A673 (cell line): ENCODE measurements at regions not wholly inside any gene's neighbourhood (a gene's known extent, or its start where the extent isn't known, plus 50 kb on each side); places are given as distances from the start of the nearest gene placed in this dataset.
A peak's percentile ranks its signal among the peaks of the same experiment; 100 is the strongest.

Experiments used
- BruUV-seq: library from RNA; stranded (reverse); fragments of 400-500 nt; replicated peaks from 2 replicates; lab custom pipeline; 2021; lab: Mats Ljungman, UMichigan
- CTCF ChIA-PET: fragments of 300-600 bp; sonication (Branson Sonifier 250); formaldehyde crosslinking; loops from one replicate; lab custom pipeline; 2022; ENCODE audit warnings: antibody characterized with exemption; lab: Charles Lee
- POLR2A ChIA-PET: fragments of 300-600 bp; sonication (Branson Sonifier 250); formaldehyde crosslinking; loops from one replicate; lab custom pipeline; 2022; ENCODE audit warnings: antibody characterized with exemption; ENCODE audit not compliant: low non-redundant PET; lab: Charles Lee
- DNase-seq: peaks from one replicate; pipeline ENCODE4 v3.0.0-alpha.2; 2015; ENCODE audit warnings: low spot score
- H3K27ac ChIP-seq: fragments of 200-600 bp; sonication (generic); 2 replicates; pipeline ENCODE4 v1.5.1; 2016; ENCODE audit warnings: mixed run types, low read depth, mild to moderate bottlenecking, mixed read lengths, antibody characterized with exemption, low read length; ENCODE audit not compliant: poor library complexity, severe bottlenecking
- H3K27me3 ChIP-seq: fragments of 200-600 bp; sonication (generic); replicated peaks from 2 replicates; pipeline ENCODE4 v1.6.1; 2017; ENCODE audit warnings: mixed run types, low read depth, mild to moderate bottlenecking, mixed read lengths, antibody characterized with exemption, low read length; ENCODE audit not compliant: insufficient read depth, poor library complexity
- H3K36me3 ChIP-seq: fragments of 200-600 bp; sonication (generic); 2 replicates; pipeline ENCODE4 v1.6.1; 2016; ENCODE audit warnings: mixed run types, mild to moderate bottlenecking, mixed read lengths, antibody characterized with exemption, low read length; ENCODE audit not compliant: insufficient read depth, poor library complexity, severe bottlenecking
- H3K4me1 ChIP-seq: fragments of 200-600 bp; sonication (generic); 2 replicates; pipeline ENCODE4 v1.6.1; 2017; ENCODE audit warnings: mixed run types, mild to moderate bottlenecking, mixed read lengths, antibody characterized with exemption, low read length; ENCODE audit not compliant: insufficient read depth, poor library complexity, severe bottlenecking
- H3K4me3 ChIP-seq: fragments of 200-600 bp; sonication (generic); 2 replicates; pipeline ENCODE4 v1.5.1; 2016; ENCODE audit warnings: low read depth, mixed run types, mild to moderate bottlenecking, mixed read lengths, low read length; ENCODE audit not compliant: poor library complexity, severe bottlenecking
- H3K9me3 ChIP-seq: fragments of 200-600 bp; sonication (generic); 2 replicates; pipeline ENCODE4 v1.6.1; 2016; ENCODE audit warnings: mixed run types, low read depth, mild to moderate bottlenecking, mixed read lengths, antibody characterized with exemption, low read length; ENCODE audit not compliant: poor library complexity, severe bottlenecking
- CTCF ChIP-seq: fragments of 300-800, 200-600 bp; sonication (generic); conservative IDR thresholded peaks from 2 replicates; pipeline ENCODE4 v1.5.1; 2017; ENCODE audit warnings: low read depth, mild to moderate bottlenecking, antibody characterized with exemption, low read length, moderate library complexity, mixed read lengths
- EZH2 ChIP-seq: fragments of 200-600 bp; sonication (generic); IDR thresholded peaks from 2 replicates; pipeline ENCODE4 v1.6.1; 2017; ENCODE audit warnings: borderline replicate concordance, low read depth, mild to moderate bottlenecking, mixed read lengths, antibody characterized with exemption, low read length; ENCODE audit not compliant: poor library complexity, severe bottlenecking
- intact Hi-C: fragments of 100-400 bp; cut with micrococcal nuclease; formaldehyde crosslinking; loops from one replicate; pipeline ENCODE4 v1.10.0; 2022; ENCODE audit not compliant: unreplicated experiment

GRCh38 chr10:62689712-62690111, 114.8 kb upstream of the ADO start:
- Histone ChIP-seq H3K27me3 (no peaks in the 10 kb centered on the region), H3K4me3 (no peak overlapping the region), H3K36me3 (no peaks in the 10 kb centered on the region), H3K4me1 (peaks cover 51% of the 10 kb centered on the region), H3K9me3 (peaks cover 6% of the 10 kb centered on the region), H3K27ac (peak overlapping the region; percentile 94)
- ChIA-PET CTCF (no interaction called here), POLR2A (no interaction called here)
- peak; percentile 81 for DNase-seq
- BruUV-seq, result no TSS peak
- intact Hi-C loops, result loop anchor here (5.0 to 10.0 kb wide), 4 partner anchors 128 to 492 kb away; partner anchors contain the start of gene EGR2
- TF ChIP-seq EZH2 (no peak), CTCF (no peak)

- Histone ChIP-seq H3K9me3 (peaks cover 6% of the 10 kb centered on the region), H3K27me3 (no peaks in the 10 kb centered on the region), H3K36me3 (no peaks in the 10 kb centered on the region), H3K4me1 (peaks cover 55% of the 10 kb centered on the region), H3K27ac (peak overlapping the region; percentile 94), H3K4me3 (no peak overlapping the region)
- no TSS peak for BruUV-seq
- ChIA-PET CTCF (no interaction called here), POLR2A (no interaction called here)
- peak; percentile 42 for DNase-seq
- intact Hi-C loops, result loop anchor here (5.0 to 10.0 kb wide), 4 partner anchors 127 to 493 kb away; partner anchors contain the start of gene EGR2
- no peak for TF ChIP-seq CTCF
- no peak for TF ChIP-seq EZH2
Observed at GRCh38 chr10:62690703-62691102, 113.8 kb upstream of the ADO start.

GRCh38 chr10:62691336-62691735, 113.2 kb upstream of the ADO start:
- no TSS peak for BruUV-seq
- intact Hi-C loops, result loop anchor here (5.0 to 10.0 kb wide), 4 partner anchors 126 to 494 kb away; partner anchors contain the start of gene EGR2
- POLR2A ChIA-PET, result no interaction called here
- Histone ChIP-seq H3K27ac (peak overlapping the region; percentile 94), H3K36me3 (no peaks in the 10 kb centered on the region), H3K9me3 (peaks cover 6% of the 10 kb centered on the region), H3K27me3 (no peaks in the 10 kb centered on the region), H3K4me3 (no peak overlapping the region), H3K4me1 (peaks cover 55% of the 10 kb centered on the region)
- TF ChIP-seq CTCF (no peak), EZH2 (no peak)
- DNase-seq, result peak; percentile 21
- CTCF ChIA-PET, result no interaction called here
